Trophoblast cell (in vitro differentiated cells and primary cell): ENCODE measurements at regions not wholly inside any gene's neighbourhood (a gene's known extent, or its start where the extent isn't known, plus 50 kb on each side); places are given as distances from the start of the nearest gene placed in this dataset.

Experiments used
- DNase-seq, 2 donors: peaks; one replicate each; pipeline ENCODE4 v3.0.0-alpha.2; 2016
- H2AFZ ChIP-seq: 2 replicates; pipeline ENCODE4 v1.6.1; 2013; ENCODE audit warnings: low read length, moderate library complexity, mild to moderate bottlenecking; ENCODE audit not compliant: insufficient read depth, poor library complexity
- H2AK5ac ChIP-seq: 2 replicates; pipeline ENCODE4 v1.6.1; 2013; ENCODE audit warnings: mild to moderate bottlenecking, low read length
- H2BK120ac ChIP-seq: 2 replicates; pipeline ENCODE4 v1.6.1; 2013; ENCODE audit warnings: low read length, mild to moderate bottlenecking, moderate library complexity; ENCODE audit not compliant: insufficient read depth, poor library complexity
- H2BK12ac ChIP-seq: 2 replicates; pipeline ENCODE4 v1.6.1; 2013; ENCODE audit warnings: mild to moderate bottlenecking, low read length, moderate library complexity
- H2BK5ac ChIP-seq: 2 replicates; pipeline ENCODE4 v1.6.1; 2013; ENCODE audit warnings: low read length, low read depth, moderate library complexity, mild to moderate bottlenecking; ENCODE audit not compliant: poor library complexity
- H3K14ac ChIP-seq: 2 replicates; pipeline ENCODE4 v1.6.1; 2013; ENCODE audit warnings: mild to moderate bottlenecking, low read length
- H3K18ac ChIP-seq: 2 replicates; pipeline ENCODE4 v1.6.1; 2013; ENCODE audit warnings: mild to moderate bottlenecking, low read length
- H3K23ac ChIP-seq: 2 replicates; pipeline ENCODE4 v1.6.1; 2013; ENCODE audit warnings: low read length
- H3K27ac ChIP-seq: 2 replicates; pipeline ENCODE4 v1.5.1; 2013; ENCODE audit warnings: low read depth, mild to moderate bottlenecking, inconsistent platforms, low read length, moderate library complexity
- H3K27me3 ChIP-seq: 2 replicates; pipeline ENCODE4 v1.6.1; 2013; ENCODE audit warnings: inconsistent platforms, mild to moderate bottlenecking, low read length, moderate library complexity; ENCODE audit not compliant: insufficient read depth
- H3K36me3 ChIP-seq, 2 experiments: 1 replicate in 1 of 2; 2 replicates in 1 of 2; pipeline ENCODE4 v1.6.1; 2013; ENCODE audit warnings: low read length in 2 of 2, mild to moderate bottlenecking in 2 of 2, moderate library complexity in 1 of 2; ENCODE audit not compliant: insufficient read depth in 2 of 2, control insufficient read depth in 1 of 2
- H3K4ac ChIP-seq: 2 replicates; pipeline ENCODE4 v1.6.1; 2013; ENCODE audit warnings: low read depth, mild to moderate bottlenecking, low read length, moderate library complexity
- H3K4me1 ChIP-seq, 2 experiments: 1 replicate in 1 of 2; 2 replicates in 1 of 2; pipeline ENCODE4 v1.6.1; 2013; ENCODE audit warnings: low read length in 2 of 2, mild to moderate bottlenecking in 2 of 2, moderate library complexity in 1 of 2; ENCODE audit not compliant: insufficient read depth in 2 of 2, control insufficient read depth in 1 of 2
- H3K4me2 ChIP-seq: 2 replicates; pipeline ENCODE4 v1.6.1; 2013; ENCODE audit warnings: inconsistent platforms, mild to moderate bottlenecking, low read length, moderate library complexity
- H3K4me3 ChIP-seq: 2 replicates; pipeline ENCODE4 v1.5.1; 2013; ENCODE audit warnings: mild to moderate bottlenecking, low read depth, low read length, inconsistent platforms
- H3K79me1 ChIP-seq: one replicate; pipeline ENCODE4 v1.6.1; 2013; ENCODE audit warnings: low read length
- H3K79me2 ChIP-seq: 2 replicates; pipeline ENCODE4 v1.6.1; 2013; ENCODE audit warnings: low read length, mild to moderate bottlenecking; ENCODE audit not compliant: control insufficient read depth, insufficient read depth, poor library complexity
- H3K9ac ChIP-seq: 2 replicates; pipeline ENCODE4 v1.6.1; 2013; ENCODE audit warnings: mild to moderate bottlenecking, low read length
- H3K9me3 ChIP-seq: 2 replicates; pipeline ENCODE4 v1.6.1; 2013; ENCODE audit warnings: low read depth, mild to moderate bottlenecking, control low read depth, inconsistent platforms, low read length; ENCODE audit not compliant: insufficient read depth
- H4K12ac ChIP-seq: 2 replicates; pipeline ENCODE4 v1.6.1; 2013; ENCODE audit warnings: low read depth, mild to moderate bottlenecking, low read length, moderate library complexity
- H4K8ac ChIP-seq: 2 replicates; pipeline ENCODE4 v1.6.1; 2013; ENCODE audit warnings: low read depth, mild to moderate bottlenecking, low read length, moderate library complexity
- H4K91ac ChIP-seq: one replicate; pipeline ENCODE4 v1.6.1; 2013; ENCODE audit warnings: low read depth, mild to moderate bottlenecking, low read length, moderate library complexity
- WGBS: extraction: QIAGEN DNeasy Blood & Tissue Kit; methylation state at CpG from one replicate; pipeline ENCODE4 v1.1.7; 2013; ENCODE audit warnings: missing lambda C conversion rate; ENCODE audit not compliant: insufficient read length, insufficient coverage; ENCODE audit errors: extremely low coverage; 5-methylcytosine and 5-hydroxymethylcytosine counted together

DNA sequence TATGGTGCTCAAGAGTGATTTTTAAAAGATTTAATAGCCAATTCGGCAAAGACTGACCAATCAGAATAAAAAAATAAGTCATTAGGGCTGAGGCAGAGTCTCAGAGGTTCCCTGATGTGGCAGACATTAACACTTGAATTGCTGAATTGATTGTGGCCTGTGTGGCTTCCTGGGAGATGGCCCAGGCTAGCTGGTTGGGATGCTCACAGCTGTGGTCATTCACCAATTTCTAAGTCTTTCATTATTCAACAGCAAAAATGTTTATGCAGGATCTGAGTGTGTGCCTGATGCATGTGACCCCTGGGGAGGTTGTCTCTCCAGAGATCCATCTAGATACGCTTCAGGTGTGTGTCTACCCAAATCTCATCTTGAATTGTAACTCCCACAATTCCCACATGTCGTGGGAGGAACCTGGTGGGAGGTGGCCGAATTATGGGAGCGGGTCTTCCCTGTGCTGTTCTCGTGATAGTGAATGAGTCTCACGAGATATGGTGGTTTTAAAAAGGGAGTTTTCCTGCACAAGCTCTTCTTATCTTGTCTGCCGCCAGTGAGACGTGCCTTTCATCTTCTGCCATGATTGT, 632.6 kb upstream of the SEMA6A start:
- Histone ChIP-seq H4K91ac (no peak overlapping the region), H3K9ac (no peak overlapping the region), H3K79me2 (no peaks in the 10 kb centered on the region), H3K14ac (no peak overlapping the region), H2BK5ac (no peak overlapping the region), H3K27ac (no peak overlapping the region), H3K4me1 (no peaks in the 10 kb centered on the region), H2BK12ac (no peak overlapping the region), H3K18ac (no peak overlapping the region), H4K8ac (no peak overlapping the region), H3K4ac (no peak overlapping the region), H4K12ac (no peak overlapping the region), H3K79me1 (no peaks in the 10 kb centered on the region), H3K4me3 (no peak overlapping the region), H3K36me3 (no peaks in the 10 kb centered on the region), H3K23ac (no peak overlapping the region), H3K4me2 (no peak overlapping the region), H2AFZ (no peak overlapping the region), H2AK5ac (no peak overlapping the region), H3K27me3 (no peaks in the 10 kb centered on the region), H3K9me3 (no peaks in the 10 kb centered on the region), H2BK120ac (no peak overlapping the region)
- no peak for DNase-seq
- no CpG with 5 or more reads among the region's 9 CpGs for WGBS

DNA sequence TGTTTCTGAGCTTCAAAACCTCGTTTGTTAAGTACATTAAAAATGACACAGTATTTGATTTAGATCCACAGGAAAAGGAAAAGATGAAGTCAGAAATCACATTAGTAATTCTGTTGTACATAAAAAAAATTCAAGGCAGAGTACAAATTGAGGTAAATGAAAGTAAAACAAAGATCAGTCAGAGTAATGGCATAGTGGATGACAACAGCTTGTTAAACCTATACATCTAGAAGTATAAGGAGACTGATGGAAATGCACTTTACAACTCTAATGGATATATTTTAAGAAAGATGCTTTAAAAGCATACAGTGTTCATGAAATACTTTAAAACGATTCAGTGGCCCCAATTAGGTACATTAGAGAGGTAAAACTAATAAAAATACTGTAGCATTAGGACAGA, 631.3 kb upstream of the SEMA6A start:
- WGBS = no CpG with 5 or more reads among the region's 2 CpGs
- Histone ChIP-seq H3K36me3 (no peaks in the 10 kb centered on the region), H3K27ac (no peak overlapping the region), H3K27me3 (no peaks in the 10 kb centered on the region), H2AK5ac (no peak overlapping the region), H4K8ac (no peak overlapping the region), H3K18ac (no peak overlapping the region), H4K91ac (no peak overlapping the region), H2BK5ac (no peak overlapping the region), H2AFZ (no peak overlapping the region), H3K23ac (no peak overlapping the region), H3K4me3 (no peak overlapping the region), H3K79me2 (no peaks in the 10 kb centered on the region), H2BK12ac (no peak overlapping the region), H3K9ac (no peak overlapping the region), H3K4ac (no peak overlapping the region), H3K4me2 (no peak overlapping the region), H3K9me3 (no peaks in the 10 kb centered on the region), H2BK120ac (no peak overlapping the region), H3K4me1 (no peaks in the 10 kb centered on the region), H3K79me1 (no peaks in the 10 kb centered on the region), H4K12ac (no peak overlapping the region), H3K14ac (no peak overlapping the region)
- no peak for DNase-seq

DNA sequence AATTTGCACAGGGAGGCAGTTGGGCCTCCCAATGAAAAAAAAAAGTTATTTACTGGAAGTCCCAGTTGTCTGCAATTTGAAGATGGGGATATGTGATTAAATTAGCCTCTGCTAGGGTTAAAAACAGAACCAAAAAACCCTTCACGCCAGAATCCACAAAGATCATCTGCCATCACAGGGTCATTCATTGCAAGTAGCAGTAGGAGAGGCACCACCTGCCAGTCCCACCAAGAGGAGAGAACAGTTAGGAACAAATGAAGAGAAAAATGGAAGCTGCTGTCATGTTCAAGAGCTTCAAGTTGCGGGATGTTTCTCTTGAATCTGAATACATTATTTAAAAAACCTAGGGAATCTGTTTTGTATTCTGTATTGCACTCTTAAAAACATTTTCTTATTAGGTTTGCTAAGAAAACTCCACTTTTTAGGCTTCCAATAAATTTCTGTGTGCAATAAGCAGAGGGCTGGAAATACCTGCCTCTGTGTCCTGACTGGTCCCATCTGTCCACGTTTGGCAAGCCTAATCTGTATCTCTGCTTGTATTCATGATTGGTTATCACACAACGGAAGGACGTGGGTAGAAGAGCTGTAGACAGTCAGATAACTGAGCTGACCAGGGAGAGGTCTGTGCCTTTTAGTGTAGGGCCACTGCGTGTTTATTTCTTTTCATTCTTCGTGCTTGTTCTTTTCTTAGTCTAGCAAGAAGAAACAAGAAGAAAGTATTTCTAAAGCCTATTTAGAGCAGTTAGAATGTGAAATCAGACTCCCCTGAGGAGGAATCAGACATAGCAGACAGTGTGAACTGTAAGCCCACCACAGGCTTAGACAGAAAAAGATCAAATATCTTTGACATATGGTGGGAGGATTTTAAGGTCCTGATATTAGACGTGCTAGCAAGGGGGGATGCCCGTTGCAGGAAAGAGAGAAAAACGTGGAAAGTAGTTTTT, 630.6 kb upstream of the SEMA6A start:
- no peak overlapping the region for H2AFZ ChIP-seq
- WGBS = no CpG with 5 or more reads among the region's 10 CpGs
- no peaks in the 10 kb centered on the region for H3K27me3 ChIP-seq
- no peaks in the 10 kb centered on the region for H3K4me1 ChIP-seq
- no peak overlapping the region for H4K12ac ChIP-seq
- no peak overlapping the region for H3K4me2 ChIP-seq
- H3K79me1 ChIP-seq = no peaks in the 10 kb centered on the region
- no peak overlapping the region for H4K91ac ChIP-seq
- no peak overlapping the region for H3K27ac ChIP-seq
- no peak overlapping the region for H2BK120ac ChIP-seq
- H3K4me3 ChIP-seq = no peak overlapping the region
- no peak overlapping the region for H3K4ac ChIP-seq
- no peaks in the 10 kb centered on the region for H3K79me2 ChIP-seq
- H3K14ac ChIP-seq = no peak overlapping the region
- DNase-seq = no peak
- no peak overlapping the region for H3K23ac ChIP-seq
- H3K9me3 ChIP-seq = no peaks in the 10 kb centered on the region
- no peak overlapping the region for H3K18ac ChIP-seq
- no peak overlapping the region for H2BK5ac ChIP-seq
- no peak overlapping the region for H4K8ac ChIP-seq
- H3K36me3 ChIP-seq = no peaks in the 10 kb centered on the region
- H3K9ac ChIP-seq = no peak overlapping the region
- H2AK5ac ChIP-seq = no peak overlapping the region
- no peak overlapping the region for H2BK12ac ChIP-seq

DNA sequence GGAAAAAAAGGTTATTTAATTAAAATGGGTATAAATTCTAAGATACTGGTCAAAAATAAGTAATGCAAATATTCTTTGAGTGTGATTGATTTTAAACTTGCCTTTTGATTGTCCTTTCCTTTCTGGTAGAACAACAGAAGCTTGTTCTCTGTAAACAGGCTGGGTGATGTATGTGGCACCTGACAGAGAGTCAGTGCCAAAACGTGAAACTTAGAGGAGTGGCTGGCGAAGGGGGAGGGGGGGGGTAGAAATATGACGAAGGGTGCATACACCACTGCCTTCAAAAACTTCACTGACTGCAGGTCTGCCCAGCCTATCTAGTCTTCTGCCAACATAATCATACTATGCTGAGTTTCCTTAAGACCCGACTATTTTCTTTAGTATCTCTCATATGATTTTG, 629.8 kb upstream of the SEMA6A start:
- no peak overlapping the region for H2BK120ac ChIP-seq
- H3K9me3 ChIP-seq = no peaks in the 10 kb centered on the region
- H3K36me3 ChIP-seq = no peaks in the 10 kb centered on the region
- H2BK12ac ChIP-seq = no peak overlapping the region
- DNase-seq = no peak
- no peak overlapping the region for H3K4ac ChIP-seq
- WGBS = no CpG with 5 or more reads among the region's 4 CpGs
- H4K8ac ChIP-seq = no peak overlapping the region
- no peaks in the 10 kb centered on the region for H3K79me1 ChIP-seq
- no peaks in the 10 kb centered on the region for H3K79me2 ChIP-seq
- no peak overlapping the region for H3K4me3 ChIP-seq
- no peak overlapping the region for H4K12ac ChIP-seq
- no peak overlapping the region for H3K27ac ChIP-seq
- no peak overlapping the region for H3K23ac ChIP-seq
- no peak overlapping the region for H4K91ac ChIP-seq
- no peak overlapping the region for H3K18ac ChIP-seq
- H2BK5ac ChIP-seq = no peak overlapping the region
- no peak overlapping the region for H2AK5ac ChIP-seq
- H3K4me2 ChIP-seq = no peak overlapping the region
- no peaks in the 10 kb centered on the region for H3K27me3 ChIP-seq
- no peak overlapping the region for H3K14ac ChIP-seq
- H3K4me1 ChIP-seq = no peaks in the 10 kb centered on the region
- no peak overlapping the region for H2AFZ ChIP-seq
- H3K9ac ChIP-seq = no peak overlapping the region
